H1 (cell line): ENCODE measurements at regions not wholly inside any gene's neighbourhood (a gene's known extent, or its start where the extent isn't known, plus 50 kb on each side); places are given as distances from the start of the nearest gene placed in this dataset.

ENCODE experiments used
- CTCF ChIA-PET: fragments of 300-600 bp; sonication (Branson Sonifier 250); formaldehyde crosslinking; loops from one replicate; lab custom pipeline; 2021; ENCODE audit not compliant: partially characterized antibody; lab: Charles Lee
- POLR2A ChIA-PET: fragments of 300-600 bp; sonication (Branson Sonifier 250); formaldehyde crosslinking; loops from one replicate; lab custom pipeline; 2021; ENCODE audit warnings: inconsistent platforms; ENCODE audit not compliant: partially characterized antibody; lab: Charles Lee
- DNase-seq, 2 experiments: peaks; one replicate each; pipeline versions ENCODE4 v3.0.0 to v3.0.0-alpha.2; 2010 to 2022; ENCODE audit warnings: low spot score in 2 of 2, low read depth in 1 of 2, mixed read lengths in 1 of 2
- FAIRE-seq: peaks from 2 replicates; lab custom pipeline; 2011; peaks lifted over from hg19 to GRCh38; lab: Jason Lieb, UNC
- H2AFZ ChIP-seq: 2 replicates; pipeline ENCODE4 v1.8.1; 2012; ENCODE audit warnings: low read length, inconsistent platforms
- H2AK5ac ChIP-seq: 2 replicates; pipeline ENCODE4 v1.6.1; 2013; ENCODE audit warnings: low read depth, low read length
- H2BK120ac ChIP-seq: replicated peaks from 2 replicates; pipeline ENCODE3; 2013; ENCODE audit warnings: low read depth, low read length, inconsistent platforms
- H2BK12ac ChIP-seq: 2 replicates; pipeline ENCODE4 v1.6.1; 2013; ENCODE audit warnings: low read depth, low read length
- H2BK15ac ChIP-seq: 2 replicates; pipeline ENCODE4 v1.6.1; 2013; ENCODE audit warnings: low read length
- H2BK20ac ChIP-seq: 2 replicates; pipeline ENCODE4 v1.6.1; 2013; ENCODE audit warnings: low read length
- H2BK5ac ChIP-seq: 2 replicates; pipeline ENCODE4 v1.6.1; 2013; ENCODE audit warnings: low read depth, low read length
- H3K14ac ChIP-seq: 2 replicates; pipeline ENCODE4 v1.6.1; 2013; ENCODE audit warnings: inconsistent platforms; ENCODE audit not compliant: insufficient read length
- H3K18ac ChIP-seq: 2 replicates; pipeline ENCODE4 v1.6.1; 2013; ENCODE audit warnings: low read length; ENCODE audit errors: extremely low read depth
- H3K23ac ChIP-seq: 2 replicates; pipeline ENCODE4 v1.6.1; 2013; ENCODE audit warnings: inconsistent platforms; ENCODE audit not compliant: insufficient read length
- H3K23me2 ChIP-seq: 2 replicates; pipeline ENCODE4 v1.6.1; 2013; ENCODE audit warnings: low read depth, low read length
- H3K27ac ChIP-seq: 2 replicates; pipeline ENCODE4 v1.6.1; 2011; ENCODE audit warnings: low read depth, low read length, inconsistent platforms
- H3K27me3 ChIP-seq, 4 experiments: replicated peaks in 1 of 4; 1 replicate in 1 of 4; 2 replicates in 3 of 4; pipeline versions ENCODE4 v1.6.1 to v1.8.1; 2011 to 2013; ENCODE audit warnings: low read length in 3 of 4, mild to moderate bottlenecking in 3 of 4, inconsistent platforms in 2 of 4, mixed read lengths in 2 of 4, moderate library complexity in 1 of 4; ENCODE audit not compliant: control insufficient read depth in 3 of 4, insufficient read depth in 3 of 4; ENCODE audit errors: extremely low read depth in 1 of 4
- H3K36me3 ChIP-seq, 4 experiments: 2 replicates each; pipeline versions ENCODE4 v1.6.1 to v1.8.1; 2011 to 2013; ENCODE audit warnings: mild to moderate bottlenecking in 4 of 4, low read length in 3 of 4, moderate library complexity in 2 of 4, control low read depth in 1 of 4, inconsistent platforms in 1 of 4; ENCODE audit not compliant: insufficient read depth in 4 of 4, control insufficient read depth in 2 of 4
- H3K4ac ChIP-seq: replicated peaks from 2 replicates; pipeline ENCODE3; 2013; ENCODE audit warnings: low read length, low read depth, mixed read lengths, inconsistent platforms; ENCODE audit not compliant: insufficient read length
- H3K4me1 ChIP-seq, 4 experiments: replicated peaks in 1 of 4; 1 replicate in 1 of 4; 2 replicates in 3 of 4; pipeline versions ENCODE4 v1.6.1 to v1.8.1; 2011 to 2013; ENCODE audit warnings: low read length in 3 of 4, inconsistent platforms in 2 of 4, mixed read lengths in 1 of 4; ENCODE audit not compliant: insufficient read depth in 4 of 4, control insufficient read depth in 3 of 4
- H3K4me2 ChIP-seq, 2 experiments: 2 replicates each; pipeline versions ENCODE4 v1.6.1 to v1.8.1; 2011 to 2013; ENCODE audit warnings: low read depth in 2 of 2, low read length in 2 of 2, control low read depth in 1 of 2, inconsistent platforms in 1 of 2, mild to moderate bottlenecking in 1 of 2; ENCODE audit not compliant: insufficient read depth in 1 of 2
- H3K4me3 ChIP-seq, 4 experiments: fragments of 200-600, 300-600 bp in 1 of 4; sonication (generic), shearing (Covaris generic), sonication (Bioruptor Twin) in 1 of 4; 2 replicates each; pipeline versions ENCODE4 v1.5.1 to v1.8.1; 2011 to 2016; ENCODE audit warnings: low read length in 4 of 4, low read depth in 3 of 4, control low read depth in 2 of 4, inconsistent platforms in 2 of 4, mild to moderate bottlenecking in 2 of 4, mixed read lengths in 1 of 4, moderate library complexity in 1 of 4; ENCODE audit not compliant: insufficient read depth in 2 of 4; ENCODE audit errors: extremely low read depth in 1 of 4
- H3K56ac ChIP-seq: replicated peaks from 2 replicates; pipeline ENCODE3; 2013; ENCODE audit warnings: low read depth, mild to moderate bottlenecking, mixed read lengths, low read length, inconsistent platforms; ENCODE audit not compliant: insufficient read length
- H3K79me1 ChIP-seq: 2 replicates; pipeline ENCODE4 v1.6.1; 2013; ENCODE audit warnings: low read depth, low read length, control low read depth
- H3K79me2 ChIP-seq, 2 experiments: 2 replicates each; pipeline versions ENCODE4 v1.6.1 to v1.8.1; 2012 to 2013; ENCODE audit warnings: low read length in 2 of 2, mild to moderate bottlenecking in 2 of 2, inconsistent platforms in 1 of 2; ENCODE audit not compliant: insufficient read depth in 2 of 2, control insufficient read depth in 1 of 2
- H3K9ac ChIP-seq, 4 experiments: replicated peaks in 1 of 4; 1 replicate in 1 of 4; 2 replicates in 3 of 4; pipeline versions ENCODE4 v1.6.1 to v1.8.1; 2011 to 2013; ENCODE audit warnings: low read depth in 3 of 4, low read length in 3 of 4, control low read depth in 2 of 4, mild to moderate bottlenecking in 2 of 4, moderate library complexity in 2 of 4, inconsistent platforms in 1 of 4; ENCODE audit errors: extremely low read depth in 1 of 4
- H3K9me3 ChIP-seq, 2 experiments: 2 replicates each; pipeline versions ENCODE4 v1.6.1 to v1.8.1; 2012 to 2013; ENCODE audit warnings: mild to moderate bottlenecking in 2 of 2, moderate library complexity in 2 of 2, control low read depth in 1 of 2, inconsistent platforms in 1 of 2, low read depth in 1 of 2, low read length in 1 of 2, mixed read lengths in 1 of 2; ENCODE audit not compliant: insufficient read depth in 2 of 2
- H4K20me1 ChIP-seq, 2 experiments: replicated peaks in 1 of 2; 2 replicates each; pipeline versions ENCODE3 to v1.8.1; 2011 to 2013; ENCODE audit warnings: inconsistent platforms in 2 of 2, low read length in 2 of 2, mild to moderate bottlenecking in 1 of 2; ENCODE audit not compliant: insufficient read depth in 2 of 2, control insufficient read depth in 1 of 2
- H4K5ac ChIP-seq: 2 replicates; pipeline ENCODE4 v1.6.1; 2013; ENCODE audit warnings: low read length, low read depth, mixed read lengths, inconsistent platforms; ENCODE audit not compliant: insufficient read length
- H4K8ac ChIP-seq: 2 replicates; pipeline ENCODE4 v1.8.0; 2013; ENCODE audit warnings: mild to moderate bottlenecking, moderate library complexity, low read length, inconsistent platforms; ENCODE audit not compliant: insufficient read depth; ENCODE audit errors: extremely low read depth
- H4K91ac ChIP-seq: replicated peaks from 2 replicates; pipeline ENCODE3; 2013; ENCODE audit warnings: low read length, mixed read lengths, inconsistent platforms; ENCODE audit not compliant: insufficient read length
- CBX5 ChIP-seq: fragments of 300-800, 300-1000 bp; sonication (generic); IDR thresholded peaks from 2 replicates; pipeline ENCODE4 v1.7.1; 2016; ENCODE audit warnings: antibody characterized with exemption, low read length, low read depth
- CBX8 ChIP-seq: fragments of 300-800, 300-1000 bp; sonication (generic); IDR thresholded peaks from 2 replicates; pipeline ENCODE4 v1.7.1; 2016; ENCODE audit warnings: low read depth, low read length, borderline replicate concordance
- EP300 ChIP-seq, 2 experiments: IDR thresholded peaks; 1 replicate in 1 of 2; 2 replicates in 1 of 2; pipeline ENCODE4 v1.6.1; 2011 to 2012; ENCODE audit warnings: low read depth in 2 of 2, low read length in 2 of 2, mild to moderate bottlenecking in 2 of 2, borderline replicate concordance in 1 of 2, inconsistent platforms in 1 of 2, moderate library complexity in 1 of 2
- HDAC2 ChIP-seq, 2 experiments: fragments of 300-600 bp in 1 of 2; sonication (generic) in 1 of 2; IDR thresholded peaks; 2 replicates each; pipeline ENCODE4 v1.6.1; 2011 to 2012; ENCODE audit warnings: low read depth in 2 of 2, low read length in 2 of 2, mild to moderate bottlenecking in 2 of 2, moderate library complexity in 2 of 2, borderline replicate concordance in 1 of 2, inconsistent platforms in 1 of 2
- HDAC6 ChIP-seq: IDR thresholded peaks from one replicate; pipeline ENCODE4 v1.7.1; 2012; ENCODE audit warnings: low read depth, mild to moderate bottlenecking, inconsistent platforms, low read length, moderate library complexity
- JUND ChIP-seq: IDR thresholded peaks from 2 replicates; pipeline ENCODE4 v1.6.1; 2011; ENCODE audit warnings: mild to moderate bottlenecking, improper control_type of control experiment, low read length
- NRF1 ChIP-seq: IDR thresholded peaks from 2 replicates; pipeline ENCODE4 v1.6.1; 2011; ENCODE audit warnings: mild to moderate bottlenecking, low read depth, low read length, improper control_type of control experiment
- POU5F1 ChIP-seq: IDR thresholded peaks from 2 replicates; pipeline ENCODE4 v1.6.1; 2011; ENCODE audit warnings: low read depth, mild to moderate bottlenecking, low read length, moderate library complexity
- RBBP5 ChIP-seq: IDR thresholded peaks from 2 replicates; pipeline ENCODE4 v1.7.1; 2012; ENCODE audit warnings: low read depth, mild to moderate bottlenecking, inconsistent platforms, low read length, moderate library complexity, borderline replicate concordance
- RNF2 ChIP-seq: fragments of 200-900, 300-1000 bp; sonication (generic); IDR thresholded peaks from 2 replicates; pipeline ENCODE4 v1.7.1; 2016; ENCODE audit warnings: borderline replicate concordance, low read depth, mild to moderate bottlenecking, antibody characterized with exemption, low read length; ENCODE audit not compliant: poor library complexity, severe bottlenecking; ENCODE audit errors: missing control alignments
- SP1 ChIP-seq: IDR thresholded peaks from 2 replicates; pipeline ENCODE4 v1.6.1; 2011; ENCODE audit warnings: low read depth, low read length
- TBP ChIP-seq: IDR thresholded peaks from 2 replicates; pipeline ENCODE4 v1.6.1; 2011; ENCODE audit warnings: low read depth, low read length, improper control_type of control experiment
- TCF12 ChIP-seq: IDR thresholded peaks from 2 replicates; pipeline ENCODE4 v1.6.1; 2011; ENCODE audit warnings: low read depth, mild to moderate bottlenecking, low read length
- ZNF274 ChIP-seq: IDR thresholded peaks from 2 replicates; pipeline ENCODE4 v1.7.0; 2012; ENCODE audit warnings: low read length, borderline replicate concordance; ENCODE audit errors: extremely low read depth
- TF ChIP-seq, protein P1 (sequence below): IDR thresholded peaks from 2 replicates; pipeline ENCODE4 v1.6.1; 2011; ENCODE audit warnings: low read length, improper control_type of control experiment

DNA sequence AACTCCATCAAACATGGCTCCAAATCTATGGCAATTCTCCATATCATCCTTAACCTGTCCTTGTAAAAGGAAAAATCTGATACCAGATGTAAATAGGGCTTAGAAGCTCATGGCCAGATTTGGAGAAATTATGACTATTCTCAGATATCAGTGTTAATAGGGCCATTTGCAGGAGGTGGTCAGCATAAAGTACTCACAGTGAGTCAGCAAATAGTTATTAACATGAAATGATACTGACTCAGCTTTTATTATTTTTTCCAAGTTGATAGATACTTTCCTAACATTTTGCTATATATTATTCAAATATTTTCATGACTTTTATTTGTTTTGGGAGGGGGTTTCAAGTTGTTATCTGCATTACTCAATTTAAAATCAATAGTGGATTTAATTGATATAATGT is 255.8 kb downstream of the MFSD1 start:
- H3K4ac ChIP-seq = no peak overlapping the region
- no peak overlapping the region for H2BK15ac ChIP-seq
- no peaks in the 10 kb centered on the region for H4K20me1 ChIP-seq
- no peak overlapping the region for H2BK120ac ChIP-seq
- H3K9me3 ChIP-seq = no peaks in the 10 kb centered on the region
- H2AFZ ChIP-seq = no peak overlapping the region
- POLR2A ChIA-PET = no interaction called here
- H3K27ac ChIP-seq = no peak overlapping the region
- H3K23ac ChIP-seq = no peak overlapping the region
- H3K4me1 ChIP-seq = no peaks in the 10 kb centered on the region
- no peak overlapping the region for H3K18ac ChIP-seq
- H3K4me3 ChIP-seq = no peak overlapping the region
- CTCF ChIA-PET = no interaction called here
- no peak overlapping the region for H4K8ac ChIP-seq
- H3K79me1 ChIP-seq = no peaks in the 10 kb centered on the region
- FAIRE-seq (no peak), DNase-seq (no peak)
- no peaks in the 10 kb centered on the region for H3K79me2 ChIP-seq
- H3K27me3 ChIP-seq = no peaks in the 10 kb centered on the region
- no peak overlapping the region for H2AK5ac ChIP-seq
- no peak overlapping the region for H2BK5ac ChIP-seq
- H2BK12ac ChIP-seq = no peak overlapping the region
- H3K4me2 ChIP-seq = no peak overlapping the region
- H3K9ac ChIP-seq = no peak overlapping the region
- no peaks in the 10 kb centered on the region for H3K23me2 ChIP-seq
- no peak overlapping the region for H3K14ac ChIP-seq
- no peak overlapping the region for H4K5ac ChIP-seq
- H2BK20ac ChIP-seq = no peak overlapping the region
- H3K36me3 ChIP-seq = no peaks in the 10 kb centered on the region
- H3K56ac ChIP-seq = no peak overlapping the region
- H4K91ac ChIP-seq = no peak overlapping the region
- TF ChIP-seq CBX8 (no peak), TCF12 (no peak), ZNF274 (no peak), NRF1 (no peak), EP300 (IDR thresholded peaks at IDR 0.05; ENCODE audit: borderline replicate concordance in 1 of 2, low read depth in 2 of 2, low read length in 2 of 2) (no peak), HDAC6 (no peak), CBX5 (no peak), JUND (no peak), SP1 (no peak), HDAC2 (IDR thresholded peaks at IDR 0.05; ENCODE audit: borderline replicate concordance in 1 of 2, low read depth in 2 of 2, low read length in 2 of 2) (no peak), RNF2 (no peak), TBP (no peak), RBBP5 (no peak), POU5F1 (no peak)
- TF ChIP-seq, protein P1, sequence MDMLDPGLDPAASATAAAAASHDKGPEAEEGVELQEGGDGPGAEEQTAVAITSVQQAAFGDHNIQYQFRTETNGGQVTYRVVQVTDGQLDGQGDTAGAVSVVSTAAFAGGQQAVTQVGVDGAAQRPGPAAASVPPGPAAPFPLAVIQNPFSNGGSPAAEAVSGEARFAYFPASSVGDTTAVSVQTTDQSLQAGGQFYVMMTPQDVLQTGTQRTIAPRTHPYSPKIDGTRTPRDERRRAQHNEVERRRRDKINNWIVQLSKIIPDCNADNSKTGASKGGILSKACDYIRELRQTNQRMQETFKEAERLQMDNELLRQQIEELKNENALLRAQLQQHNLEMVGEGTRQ = no peak
